K562 (cell line): ENCODE measurements at regions not wholly inside any gene's neighbourhood (a gene's known extent, or its start where the extent isn't known, plus 50 kb on each side); places are given as distances from the start of the nearest gene placed in this dataset.

Experiments used
- ATAC-seq: fragments of 200-7000 bp; cut with Tn5 transposase; 3 replicates; pipeline ENCODE4 v1.9.1; 2020; ENCODE audit warnings: moderate library complexity
- BruUV-seq: library from RNA; stranded (reverse); fragments of 400-500 nt; replicated peaks from 2 replicates; lab custom pipeline; 2021; lab: Mats Ljungman, UMichigan
- CTCF ChIA-PET: fragments of 300-600 bp; formaldehyde crosslinking; extraction: SDS; loops from one replicate; lab custom pipeline; 2021; ENCODE audit warnings: low intra/inter-chr PET ratio; lab: Yijun Ruan, JAX
- POLR2A ChIA-PET: fragments of 300-600, 350-650 bp; sonication (Branson Sonifier 250); formaldehyde crosslinking; extraction: SDS; loops from one replicate; lab custom pipeline; 2021; ENCODE audit warnings: antibody characterized with exemption, inconsistent platforms; lab: Yijun Ruan, JAX
- DNase-seq, 4 experiments: peaks; one replicate each; pipeline versions ENCODE4 v3.0.0 to v3.0.0-alpha.2; 2011 to 2018; ENCODE audit warnings: low spot score in 3 of 4, mixed read lengths in 3 of 4; ENCODE audit errors: extremely low read depth in 1 of 4
- FAIRE-seq: peaks from 2 replicates; lab custom pipeline; 2011; peaks lifted over from hg19 to GRCh38; lab: Jason Lieb, UNC
- H2AFZ ChIP-seq: 2 replicates; pipeline ENCODE4 v1.6.0; 2011; ENCODE audit warnings: low read depth, low read length, control low read depth, inconsistent platforms
- H3K27ac ChIP-seq: fragments of 200-600 bp; 3 replicates; pipeline ENCODE4 v1.8.0; 2011; ENCODE audit warnings: low read depth, mild to moderate bottlenecking, control low read depth, inconsistent platforms, low read length, moderate library complexity, mixed read lengths; ENCODE audit errors: extremely low read depth
- H3K27me3 ChIP-seq, 2 experiments: fragments of 300-600 bp in 1 of 2; 2 replicates in 1 of 2; 3 replicates in 1 of 2; pipeline versions ENCODE4 v1.6.0 to v1.8.0; 2011; ENCODE audit warnings: inconsistent platforms in 2 of 2, low read length in 2 of 2, mild to moderate bottlenecking in 1 of 2, mixed read lengths in 1 of 2, moderate library complexity in 1 of 2; ENCODE audit not compliant: control insufficient read depth in 2 of 2, insufficient read depth in 2 of 2
- H3K36me3 ChIP-seq: fragments of 300-600 bp; 3 replicates; pipeline ENCODE4 v1.8.0; 2011; ENCODE audit warnings: mild to moderate bottlenecking, low read length, inconsistent platforms; ENCODE audit not compliant: control insufficient read depth, insufficient read depth
- H3K4me1 ChIP-seq, 2 experiments: fragments of 200-600 bp in 1 of 2; replicated peaks in 1 of 2; 2 replicates in 1 of 2; 3 replicates in 1 of 2; pipeline versions ENCODE4 v1.5.1 to v1.8.0; 2011; ENCODE audit warnings: inconsistent platforms in 2 of 2, low read length in 2 of 2, mild to moderate bottlenecking in 1 of 2, mixed read lengths in 1 of 2, moderate library complexity in 1 of 2; ENCODE audit not compliant: control insufficient read depth in 2 of 2, insufficient read depth in 2 of 2
- H3K4me2 ChIP-seq: 2 replicates; pipeline ENCODE4 v1.6.1; 2011; ENCODE audit warnings: low read length, control low read depth, inconsistent platforms, mixed read lengths; ENCODE audit not compliant: insufficient read depth
- H3K4me3 ChIP-seq: fragments of 200-600 bp; sonication (generic), shearing (Covaris generic); 2 replicates; pipeline ENCODE4 v1.5.1; 2016; ENCODE audit warnings: control low read depth, inconsistent platforms
- H3K79me2 ChIP-seq: fragments of 200-600 bp; 3 replicates; pipeline ENCODE4 v1.8.0; 2011; ENCODE audit warnings: low read length, inconsistent platforms; ENCODE audit not compliant: control insufficient read depth, insufficient read depth
- H3K9ac ChIP-seq, 2 experiments: 2 replicates each; pipeline versions ENCODE4 v1.6.0 to v1.6.1; 2011; ENCODE audit warnings: low read depth in 2 of 2, low read length in 2 of 2, control low read depth in 1 of 2, inconsistent platforms in 1 of 2, mild to moderate bottlenecking in 1 of 2, mixed read lengths in 1 of 2; ENCODE audit not compliant: insufficient read depth in 1 of 2
- H3K9me1 ChIP-seq: one replicate; pipeline ENCODE4 v1.6.0; 2011; ENCODE audit warnings: inconsistent platforms, mild to moderate bottlenecking, low read length, moderate library complexity; ENCODE audit not compliant: control insufficient read depth, insufficient read depth
- H3K9me3 ChIP-seq: replicated peaks from 2 replicates; pipeline ENCODE4 v1.5.1; 2011; ENCODE audit warnings: low read depth, low read length, inconsistent platforms; ENCODE audit not compliant: control insufficient read depth, insufficient read depth
- H4K20me1 ChIP-seq: replicated peaks from 2 replicates; pipeline ENCODE4 v1.6.1; 2011; ENCODE audit warnings: low read length, inconsistent platforms, mixed read lengths; ENCODE audit not compliant: control insufficient read depth, insufficient read depth
- C11orf30 ChIP-seq: fragments of 450-650 bp; IDR thresholded peaks from 2 replicates; pipeline ENCODE4 v1.6.1; 2016; ENCODE audit warnings: low read depth, mild to moderate bottlenecking
- FOXA1 ChIP-seq: fragments of 450-650 bp; IDR thresholded peaks from 2 replicates; pipeline ENCODE4 v1.6.1; 2016; ENCODE audit warnings: mild to moderate bottlenecking, borderline replicate concordance
- MAFF ChIP-seq: IDR thresholded peaks from 2 replicates; pipeline ENCODE4 v1.6.1; 2012; ENCODE audit warnings: low read length, improper control_type of control experiment
- MAFG ChIP-seq: fragments of 450-650 bp; conservative IDR thresholded peaks from 2 replicates; pipeline ENCODE4 v1.6.1; 2016; ENCODE audit warnings: missing genetic modification characterization, missing compliant biosample characterization
- SRSF9 ChIP-seq: fragments of 200-400 bp; formaldehyde crosslinking; IDR thresholded peaks from 2 replicates; pipeline ENCODE4 v1.6.1; 2017; ENCODE audit warnings: low read depth, low read length, borderline replicate concordance
- STAG1 ChIP-seq: sonication (generic); formaldehyde crosslinking; IDR thresholded peaks from 2 replicates; pipeline ENCODE4 v1.5.0; 2020; ENCODE audit warnings: missing genetic modification reagents, borderline replicate concordance
- ZNF316 ChIP-seq: fragments of 450-650 bp; IDR thresholded peaks from 2 replicates; pipeline ENCODE4 v1.6.1; 2016
- WGBS: fragments of 100-300 bp; shearing (Covaris generic); methylation state at CpG from one replicate; pipeline ENCODE4 v1.1.6; 2016; ENCODE audit warnings: low coverage, mixed read lengths; ENCODE audit not compliant: insufficient coverage; ENCODE audit errors: missing lambda C conversion rate; 5-methylcytosine and 5-hydroxymethylcytosine counted together
- in situ Hi-C: fragments of 300-500 bp; cut with MboI; formaldehyde crosslinking; loops from 4 replicates; pipeline ENCODE4 v1.15.0; 2018; ENCODE audit warnings: inconsistent platforms, mixed read lengths
- intact Hi-C: fragments of 100-400 bp; cut with micrococcal nuclease; formaldehyde crosslinking; loops from 2 replicates; pipeline ENCODE4 v1.14.2; 2022

DNA sequence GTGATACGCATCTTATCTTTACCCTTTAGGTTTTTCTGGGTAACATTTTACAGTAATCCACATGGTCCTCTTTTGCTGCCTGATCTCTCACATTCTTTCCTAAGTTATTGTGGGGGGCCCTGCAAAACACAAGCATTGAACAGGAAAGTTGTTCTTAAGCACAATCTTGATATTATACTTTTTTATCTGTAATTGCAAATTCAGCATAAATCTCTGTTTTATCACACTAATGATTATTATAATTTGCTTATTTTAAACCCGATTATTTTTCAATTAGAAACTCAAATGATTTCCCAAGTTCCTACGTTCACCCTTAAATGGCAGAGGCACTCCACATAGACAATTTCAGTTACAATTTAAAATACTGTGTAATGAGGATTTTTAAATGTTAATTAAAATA is 386.0 kb upstream of the GYPC start:
- H3K36me3 ChIP-seq = no peaks in the 10 kb centered on the region
- no peak for ATAC-seq
- no peaks in the 10 kb centered on the region for H3K27me3 ChIP-seq
- TF ChIP-seq FOXA1 (no peak), C11orf30 (peak; percentile 46; the same call in 1 of the 2 replicates), ZNF316 (peak; percentile 73), STAG1 (CRISPR knock-in tag) (no peak), MAFG (peak; percentile 32; the same call in 1 of the 2 replicates), MAFF (peak; percentile 36; the same call in 1 of the 2 replicates)
- no peak overlapping the region for H3K9ac ChIP-seq
- H3K27ac ChIP-seq = no peak overlapping the region
- WGBS = 45% methylated on average over 3 of the region's 3 CpGs
- H3K9me3 ChIP-seq = no peaks in the 10 kb centered on the region
- no peak overlapping the region for H3K4me3 ChIP-seq
- H2AFZ ChIP-seq = no peak overlapping the region
- no peaks in the 10 kb centered on the region for H4K20me1 ChIP-seq
- no TSS peak for BruUV-seq
- DNase-seq = no peak
- ChIA-PET CTCF (no interaction called here), POLR2A (no interaction called here)
- intact Hi-C loops (no loop called here), in situ Hi-C loops (loop anchor here (25.0 kb wide), 1 partner anchor 517 kb away; no protein-coding TSS in a partner anchor)
- no peaks in the 10 kb centered on the region for H3K9me1 ChIP-seq
- no peaks in the 10 kb centered on the region for H3K79me2 ChIP-seq
- FAIRE-seq = no peak
- no peaks in the 10 kb centered on the region for H3K4me1 ChIP-seq
- H3K4me2 ChIP-seq = no peak overlapping the region

GRCh38 chr2:126270587-126270986 is 385.4 kb upstream of the GYPC start:
- no peak for ATAC-seq
- no TSS peak for BruUV-seq
- Histone ChIP-seq H3K79me2 (no peaks in the 10 kb centered on the region), H3K4me2 (no peak overlapping the region), H3K27me3 (no peaks in the 10 kb centered on the region), H3K9me3 (no peaks in the 10 kb centered on the region), H3K4me3 (no peak overlapping the region), H3K9me1 (no peaks in the 10 kb centered on the region), H3K4me1 (no peaks in the 10 kb centered on the region; a peak in 1 of 5 replicates), H4K20me1 (no peaks in the 10 kb centered on the region), H2AFZ (no peak overlapping the region), H3K9ac (no peak overlapping the region), H3K36me3 (no peaks in the 10 kb centered on the region), H3K27ac (no peak overlapping the region)
- no peak for TF ChIP-seq SRSF9
- peak; percentile 63 for TF ChIP-seq ZNF316
- ChIA-PET CTCF (no interaction called here), POLR2A (no interaction called here)
- in situ Hi-C loops (loop anchor here (25.0 kb wide), 1 partner anchor 517 kb away; no protein-coding TSS in a partner anchor), intact Hi-C loops (no loop called here)
- WGBS = 14% methylated on average over 2 of the region's 2 CpGs
- DNase-seq = no peak
- FAIRE-seq = no peak
